Thyroid gland (tissue), 4 donors: ENCODE measurements at regions not wholly inside any gene's neighbourhood (a gene's known extent, or its start where the extent isn't known, plus 50 kb on each side); places are given as distances from the start of the nearest gene placed in this dataset.

Experiments
- DNase-seq, 2 donors: peaks; one replicate each; pipeline ENCODE4 v3.0.0-alpha.2; 2019
- H3K27ac ChIP-seq, 3 donors: fragments of 200-600 bp; sonication (generic); 1 replicate in 2 of 3; 2 replicates in 1 of 3; pipeline ENCODE4 v1.5.1; 2016 to 2019; ENCODE audit warnings: mild to moderate bottlenecking in 1 of 3, moderate library complexity in 1 of 3
- H3K27me3 ChIP-seq: fragments of 200-600 bp; sonication (generic); one replicate; pipeline ENCODE4 v1.5.1; 2019
- H3K36me3 ChIP-seq, 2 donors: fragments of 200-600 bp; sonication (generic); one replicate each; pipeline ENCODE4 v1.5.1; 2016 to 2019
- H3K4me1 ChIP-seq, 2 donors: fragments of 200-600 bp; sonication (generic); one replicate each; pipeline ENCODE4 v1.5.1; 2017 to 2019
- H3K4me3 ChIP-seq, 3 donors: fragments of 200-600 bp; sonication (generic); replicated peaks in 1 of 3; 1 replicate in 2 of 3; 2 replicates in 1 of 3; pipeline ENCODE4 v1.5.1; 2016; ENCODE audit warnings: mild to moderate bottlenecking in 1 of 3
- H3K9me3 ChIP-seq: fragments of 200-600 bp; sonication (generic); one replicate; pipeline ENCODE4 v1.5.1; 2017
- CTCF ChIP-seq, 6 experiments: fragments of 200-600 bp in 3 of 6; fragments of 450-650 bp in 3 of 6; sonication (generic) in 3 of 6; IDR thresholded peaks; one replicate each; pipeline ENCODE4 v1.5.1; 2016 to 2019; ENCODE audit warnings: antibody characterized with exemption in 6 of 6, mild to moderate bottlenecking in 2 of 6, inconsistent platforms in 1 of 6, moderate library complexity in 1 of 6
- POLR2A ChIP-seq, 2 donors: fragments of 450-650 bp; IDR thresholded peaks; one replicate each; pipeline ENCODE4 v1.6.1; 2017; ENCODE audit warnings: antibody characterized with exemption in 2 of 2, mild to moderate bottlenecking in 2 of 2, moderate library complexity in 1 of 2
- WGBS, 2 donors: methylation state at CpG; one replicate each; pipeline ENCODE4 v1.1.5; 2017; 5-methylcytosine and 5-hydroxymethylcytosine counted together
- intact Hi-C: fragments of 100-400 bp; cut with DNase I; formaldehyde crosslinking; loops from one replicate; pipeline ENCODE4 v1.15.1; 2023

GRCh38 chr4:82108506-82108905 lies 265.3 kb downstream of the HNRNPD start:
- DNase-seq, result no peak
- Histone ChIP-seq H3K36me3 (no peaks in the 10 kb centered on the region), H3K4me1 (no peaks in the 10 kb centered on the region), H3K27me3 (no peaks in the 10 kb centered on the region), H3K27ac (no peak overlapping the region), H3K4me3 (no peak overlapping the region), H3K9me3 (no peaks in the 10 kb centered on the region)
- intact Hi-C loops, result no loop called here
- TF ChIP-seq CTCF (IDR thresholded peaks at IDR 0.05) (no peak), POLR2A (IDR thresholded peaks at IDR 0.05) (no peak)
- WGBS, 2 donors, result 85 to 92% methylated on average over 2 of the region's 2 CpGs

- DNase-seq, result no peak
- no peaks in the 10 kb centered on the region for H3K36me3 ChIP-seq
- H3K4me1 ChIP-seq, result no peaks in the 10 kb centered on the region
- H3K4me3 ChIP-seq, result no peak overlapping the region
- TF ChIP-seq POLR2A (IDR thresholded peaks at IDR 0.05) (no peak), CTCF (IDR thresholded peaks at IDR 0.05) (no peak)
- no peaks in the 10 kb centered on the region for H3K9me3 ChIP-seq
- no peaks in the 10 kb centered on the region for H3K27me3 ChIP-seq
- intact Hi-C loops, result no loop called here
- 100% methylated on average over 1 of the region's 1 CpG for WGBS, 2 donors
- no peak overlapping the region for H3K27ac ChIP-seq
Measured at GRCh38 chr4:82104578-82104977, 269.2 kb downstream of the HNRNPD start.

- H3K9me3 ChIP-seq, result no peaks in the 10 kb centered on the region
- intact Hi-C loops, result no loop called here
Measured at GRCh38 chr4:82099928-82100579, 273.7 kb downstream of the HNRNPD start.

GRCh38 chr4:82097504-82097903 lies 276.3 kb downstream of the HNRNPD start:
- no peak for DNase-seq
- TF ChIP-seq CTCF (IDR thresholded peaks at IDR 0.05) (no peak), POLR2A (IDR thresholded peaks at IDR 0.05) (no peak)
- no peak overlapping the region for H3K4me3 ChIP-seq
- 64 to 70% methylated on average over 3 of the region's 3 CpGs for WGBS, 2 donors
- H3K27me3 ChIP-seq, result no peaks in the 10 kb centered on the region
- H3K4me1 ChIP-seq, result no peaks in the 10 kb centered on the region
- H3K9me3 ChIP-seq, result no peaks in the 10 kb centered on the region
- H3K27ac ChIP-seq, result no peak overlapping the region
- intact Hi-C loops, result no loop called here
- no peaks in the 10 kb centered on the region for H3K36me3 ChIP-seq

More at GRCh38 chr4:82099928-82100579, 273.7 kb downstream of the HNRNPD start:
- 45 to 67% methylated on average over 6 of the region's 6 CpGs for WGBS, 2 donors
- Histone ChIP-seq H3K36me3 (no peaks in the 10 kb centered on the region), H3K4me3 (no peak overlapping the region), H3K27ac (no peak overlapping the region), H3K27me3 (no peaks in the 10 kb centered on the region), H3K4me1 (no peaks in the 10 kb centered on the region)
- TF ChIP-seq CTCF (IDR thresholded peaks at IDR 0.05), result no peak
- no peak for TF ChIP-seq POLR2A (IDR thresholded peaks at IDR 0.05)
- DNase-seq, result no peak

- Histone ChIP-seq H3K4me1 (no peaks in the 10 kb centered on the region), H3K36me3 (no peaks in the 10 kb centered on the region), H3K9me3 (no peaks in the 10 kb centered on the region), H3K4me3 (no peak overlapping the region), H3K27me3 (no peaks in the 10 kb centered on the region), H3K27ac (no peak overlapping the region)
- intact Hi-C loops, result no loop called here
- WGBS, 2 donors, result 47 to 70% methylated on average over 2 of the region's 2 CpGs
- no peak for DNase-seq
- TF ChIP-seq CTCF (IDR thresholded peaks at IDR 0.05) (no peak), POLR2A (IDR thresholded peaks at IDR 0.05) (no peak)
Measured at GRCh38 chr4:82090717-82091116, 283.1 kb downstream of the HNRNPD start.
